Epithelial cell of proximal tubule (primary cell): ENCODE measurements at regions not wholly inside any gene's neighbourhood (a gene's known extent, or its start where the extent isn't known, plus 50 kb on each side); places are given as distances from the start of the nearest gene placed in this dataset.
"Not testable (repeated sequence)": the region's sequence is repeated elsewhere in the genome, so short reads cannot be mapped to it uniquely, and the experiment has no call there.

ENCODE experiments used
- DNase-seq: peaks from one replicate; pipeline ENCODE4 v3.0.0-alpha.2; 2011; ENCODE audit warnings: low read depth
- H3K4me3 ChIP-seq: 2 replicates; pipeline ENCODE4 v1.5.1; 2011; ENCODE audit warnings: low read depth, mild to moderate bottlenecking, low read length
- CTCF ChIP-seq: conservative IDR thresholded peaks from 2 replicates; pipeline ENCODE4 v1.5.1; 2012; ENCODE audit warnings: low read depth, mild to moderate bottlenecking, low read length

GRCh38 chr21:15128267-15128666 is 63.5 kb upstream of the NRIP1 start:
- TF ChIP-seq CTCF, result no peak
- no peak for DNase-seq
- no peak overlapping the region for H3K4me3 ChIP-seq

GRCh38 chr21:15128714-15129113 is 63.9 kb upstream of the NRIP1 start:
- DNase-seq, result not testable (repeated sequence)

GRCh38 chr21:15130326-15130725 is 65.5 kb upstream of the NRIP1 start:
- no peak overlapping the region for H3K4me3 ChIP-seq
- no peak for DNase-seq
- TF ChIP-seq CTCF, result no peak

More at GRCh38 chr21:15128714-15129113, 63.9 kb upstream of the NRIP1 start:
- H3K4me3 ChIP-seq, result not testable (repeated sequence)

GRCh38 chr21:15130751-15131150 is 66.0 kb upstream of the NRIP1 start:
- DNase-seq, result no peak
- H3K4me3 ChIP-seq, result no peak overlapping the region
- no peak for TF ChIP-seq CTCF

- DNase-seq, result no peak
- H3K4me3 ChIP-seq, result no peak overlapping the region
- TF ChIP-seq CTCF, result no peak
These were observed 68.0 kb upstream of the NRIP1 start for GRCh38 chr21:15132781-15133180.

- no peak overlapping the region for H3K4me3 ChIP-seq
- no peak for TF ChIP-seq CTCF
- DNase-seq, result no peak
These were observed 70.1 kb upstream of the NRIP1 start for GRCh38 chr21:15134701-15135470.

- DNase-seq, result no peak
- no peak overlapping the region for H3K4me3 ChIP-seq
- no peak for TF ChIP-seq CTCF
These were observed 71.2 kb upstream of the NRIP1 start for GRCh38 chr21:15135867-15136629.
